SU-DHL-6 (cell line): ENCODE measurements at regions not wholly inside any gene's neighbourhood (a gene's known extent, or its start where the extent isn't known, plus 50 kb on each side); places are given as distances from the start of the nearest gene placed in this dataset.

ENCODE experiments used
- H2AFZ ChIP-seq: fragments of 200-600 bp; sonication (generic); 2 replicates; pipeline ENCODE4 v1.6.1; 2014; ENCODE audit warnings: low read depth, mild to moderate bottlenecking, moderate library complexity, mixed read lengths, antibody characterized with exemption, low read length; ENCODE audit not compliant: severe bottlenecking
- H3F3A ChIP-seq: fragments of 200-600 bp; shearing (Covaris generic); 2 replicates; pipeline ENCODE4 v1.6.0; 2016; ENCODE audit warnings: antibody characterized with exemption, mild to moderate bottlenecking; ENCODE audit not compliant: insufficient read depth
- H3K27ac ChIP-seq: fragments of 200-600 bp; sonication (generic); 2 replicates; pipeline ENCODE4 v1.5.1; 2016; ENCODE audit warnings: low read depth, mild to moderate bottlenecking, low read length, moderate library complexity, mixed read lengths
- H3K27me3 ChIP-seq: fragments of 200-600 bp; sonication (generic), shearing (Covaris generic); 2 replicates; pipeline ENCODE4 v1.6.0; 2014; ENCODE audit warnings: mild to moderate bottlenecking, low read length
- H3K36me3 ChIP-seq: fragments of 200-600 bp; sonication (generic); 2 replicates; pipeline ENCODE4 v1.6.1; 2014; ENCODE audit warnings: mild to moderate bottlenecking, low read length, mixed read lengths
- H3K4me2 ChIP-seq: fragments of 300-600, 200-600 bp; shearing (Covaris generic), sonication (generic); 2 replicates; pipeline ENCODE4 v1.6.0; 2014; ENCODE audit warnings: low read length, low read depth, mild to moderate bottlenecking; ENCODE audit not compliant: poor library complexity, severe bottlenecking
- H3K4me3 ChIP-seq: fragments of 200-600 bp; sonication (generic); 2 replicates; pipeline ENCODE4 v1.5.1; 2014; ENCODE audit warnings: antibody characterized with exemption, low read length, mild to moderate bottlenecking, mixed read lengths; ENCODE audit not compliant: insufficient read depth, poor library complexity, severe bottlenecking
- H3K79me2 ChIP-seq: fragments of 200-600 bp; sonication (generic); 2 replicates; pipeline ENCODE4 v1.6.1; 2014; ENCODE audit warnings: mild to moderate bottlenecking, low read length, moderate library complexity; ENCODE audit not compliant: insufficient read depth
- H3K9ac ChIP-seq: fragments of 200-600 bp; sonication (generic); 2 replicates; pipeline ENCODE4 v1.7.0; 2014; ENCODE audit warnings: mild to moderate bottlenecking, low read length
- H3K9me2 ChIP-seq: fragments of 200-600 bp; sonication (generic); replicated peaks from 2 replicates; pipeline ENCODE4 v1.6.1; 2014; ENCODE audit warnings: low read length; ENCODE audit not compliant: insufficient read depth
- H3K9me3 ChIP-seq: fragments of 200-600 bp; sonication (generic); 2 replicates; pipeline ENCODE4 v1.6.1; 2014; ENCODE audit warnings: low read length, mixed read lengths; ENCODE audit not compliant: insufficient read depth
- H4K20me1 ChIP-seq: fragments of 200-600 bp; sonication (generic); 2 replicates; pipeline ENCODE4 v1.6.1; 2014; ENCODE audit warnings: low read depth, mild to moderate bottlenecking, antibody characterized with exemption, low read length, moderate library complexity, mixed read lengths
- EZH2phosphoT487 ChIP-seq: fragments of 200-600 bp; sonication (generic), shearing (Covaris generic); conservative IDR thresholded peaks from 2 replicates; pipeline ENCODE4 v1.6.1; 2018; ENCODE audit warnings: mild to moderate bottlenecking, antibody characterized with exemption, low read length, moderate library complexity, mixed read lengths
- TF ChIP-seq, protein P1 (sequence below): fragments of 200-600 bp; sonication (generic); IDR thresholded peaks from one replicate; pipeline ENCODE4 v1.5.1; 2017; ENCODE audit warnings: antibody characterized with exemption, mild to moderate bottlenecking, low read length, moderate library complexity; ENCODE audit not compliant: insufficient read depth, poor library complexity, severe bottlenecking

DNA sequence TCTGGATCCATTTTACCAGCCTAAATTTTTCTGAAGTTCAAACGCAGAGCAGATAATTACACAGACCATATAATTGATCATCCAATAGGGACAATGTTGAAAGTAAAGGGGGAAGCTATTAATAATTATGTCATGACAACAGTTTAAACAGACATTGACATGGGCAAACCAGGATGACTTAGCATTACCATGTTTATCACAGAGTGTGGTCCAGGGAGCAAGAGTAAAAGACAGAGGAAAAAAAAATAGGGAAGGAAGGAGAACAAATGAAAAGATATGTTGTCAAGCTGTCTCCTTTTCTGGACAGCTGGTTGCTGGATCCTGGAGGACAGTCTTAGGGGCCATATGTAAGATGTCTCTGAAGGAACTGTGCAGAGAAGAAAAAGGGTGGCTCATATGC, 69.4 kb upstream of the FBXL4 start:
- Histone ChIP-seq H3K9me3 (no peaks in the 10 kb centered on the region), H3K9me2 (no peaks in the 10 kb centered on the region), H3K79me2 (no peaks in the 10 kb centered on the region), H3K36me3 (no peaks in the 10 kb centered on the region), H3K4me3 (no peak overlapping the region), H2AFZ (no peak overlapping the region), H4K20me1 (no peaks in the 10 kb centered on the region), H3F3A (no peaks in the 10 kb centered on the region), H3K27me3 (no peaks in the 10 kb centered on the region), H3K4me2 (no peak overlapping the region), H3K27ac (no peak overlapping the region), H3K9ac (no peak overlapping the region)
- TF ChIP-seq, protein P1, sequence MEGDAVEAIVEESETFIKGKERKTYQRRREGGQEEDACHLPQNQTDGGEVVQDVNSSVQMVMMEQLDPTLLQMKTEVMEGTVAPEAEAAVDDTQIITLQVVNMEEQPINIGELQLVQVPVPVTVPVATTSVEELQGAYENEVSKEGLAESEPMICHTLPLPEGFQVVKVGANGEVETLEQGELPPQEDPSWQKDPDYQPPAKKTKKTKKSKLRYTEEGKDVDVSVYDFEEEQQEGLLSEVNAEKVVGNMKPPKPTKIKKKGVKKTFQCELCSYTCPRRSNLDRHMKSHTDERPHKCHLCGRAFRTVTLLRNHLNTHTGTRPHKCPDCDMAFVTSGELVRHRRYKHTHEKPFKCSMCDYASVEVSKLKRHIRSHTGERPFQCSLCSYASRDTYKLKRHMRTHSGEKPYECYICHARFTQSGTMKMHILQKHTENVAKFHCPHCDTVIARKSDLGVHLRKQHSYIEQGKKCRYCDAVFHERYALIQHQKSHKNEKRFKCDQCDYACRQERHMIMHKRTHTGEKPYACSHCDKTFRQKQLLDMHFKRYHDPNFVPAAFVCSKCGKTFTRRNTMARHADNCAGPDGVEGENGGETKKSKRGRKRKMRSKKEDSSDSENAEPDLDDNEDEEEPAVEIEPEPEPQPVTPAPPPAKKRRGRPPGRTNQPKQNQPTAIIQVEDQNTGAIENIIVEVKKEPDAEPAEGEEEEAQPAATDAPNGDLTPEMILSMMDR, result no peak
- no peak for TF ChIP-seq EZH2phosphoT487

DNA sequence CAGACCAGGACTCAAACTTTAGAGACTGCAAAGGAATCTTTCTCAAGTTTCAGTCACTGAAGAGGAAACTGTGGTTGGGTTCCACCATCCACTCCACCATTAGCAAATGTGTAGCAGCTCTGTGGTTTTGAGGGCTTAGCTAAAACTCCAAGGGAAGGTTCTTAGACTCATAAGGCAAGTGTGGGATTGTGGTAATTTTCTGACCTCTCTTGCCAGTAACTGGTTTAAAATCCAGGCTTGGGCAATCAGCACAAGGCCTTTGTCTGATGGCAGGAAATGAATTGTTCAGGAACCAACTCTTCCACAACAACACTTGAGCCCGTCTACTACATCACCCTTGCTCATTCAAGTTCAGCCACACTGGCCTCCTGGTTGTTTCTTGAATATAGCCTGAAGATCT, 68.6 kb upstream of the FBXL4 start:
- Histone ChIP-seq H3K4me2 (no peak overlapping the region), H3F3A (no peaks in the 10 kb centered on the region), H3K27ac (no peak overlapping the region), H3K27me3 (no peaks in the 10 kb centered on the region), H4K20me1 (no peaks in the 10 kb centered on the region), H3K4me3 (no peak overlapping the region), H3K9me3 (no peaks in the 10 kb centered on the region), H2AFZ (no peak overlapping the region), H3K9me2 (no peaks in the 10 kb centered on the region), H3K9ac (no peak overlapping the region), H3K36me3 (no peaks in the 10 kb centered on the region), H3K79me2 (no peaks in the 10 kb centered on the region)
- TF ChIP-seq, protein P1, result no peak
- TF ChIP-seq EZH2phosphoT487, result no peak

DNA sequence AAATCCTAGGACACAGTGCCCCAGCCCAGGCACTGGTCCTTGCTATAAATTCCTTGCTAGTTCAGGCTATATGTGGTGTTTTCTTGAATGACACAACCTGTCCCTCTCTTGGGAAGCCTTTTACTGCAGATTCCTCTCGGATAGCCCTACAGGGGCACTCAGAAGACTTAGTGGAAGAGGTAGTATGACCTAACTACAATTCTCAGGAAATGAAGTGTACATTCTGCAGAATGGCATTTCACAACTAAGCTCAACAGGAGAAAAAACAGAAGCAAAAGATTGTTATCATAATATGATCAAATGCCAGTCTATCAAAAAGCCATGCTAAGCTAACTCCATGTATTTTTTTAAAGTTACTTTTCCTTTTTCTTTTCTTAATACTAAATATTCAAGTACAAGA, 66.3 kb upstream of the FBXL4 start:
- Histone ChIP-seq H3K27ac (no peak overlapping the region), H3K27me3 (no peaks in the 10 kb centered on the region), H3F3A (no peaks in the 10 kb centered on the region), H3K4me2 (no peak overlapping the region), H3K36me3 (no peaks in the 10 kb centered on the region), H3K9ac (no peak overlapping the region), H4K20me1 (no peaks in the 10 kb centered on the region), H3K9me2 (no peaks in the 10 kb centered on the region), H3K4me3 (no peak overlapping the region), H3K79me2 (no peaks in the 10 kb centered on the region), H2AFZ (no peak overlapping the region), H3K9me3 (no peaks in the 10 kb centered on the region)
- no peak for TF ChIP-seq EZH2phosphoT487
- TF ChIP-seq, protein P1, result no peak

DNA sequence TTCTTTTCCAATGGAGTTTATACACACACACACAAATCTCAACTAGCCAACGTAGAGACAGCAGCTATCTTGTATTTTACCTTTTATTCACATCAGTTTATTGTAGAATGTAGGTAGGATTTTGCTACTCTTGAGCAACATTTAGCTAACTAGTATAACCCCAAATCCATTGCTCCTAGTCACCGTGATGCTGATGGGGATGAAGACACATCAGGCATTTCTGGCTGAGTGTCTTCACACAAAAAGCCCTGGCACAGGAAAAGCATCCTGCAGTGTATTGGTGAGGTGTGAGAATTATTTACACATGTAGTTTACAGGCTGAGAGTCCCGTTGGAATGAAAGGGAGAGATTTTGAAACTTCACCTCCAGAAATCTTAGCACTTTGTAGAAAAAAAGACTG, 65.9 kb upstream of the FBXL4 start:
- Histone ChIP-seq H3K79me2 (no peaks in the 10 kb centered on the region), H3K4me2 (no peak overlapping the region), H3K27me3 (no peaks in the 10 kb centered on the region), H3K36me3 (no peaks in the 10 kb centered on the region), H2AFZ (no peak overlapping the region), H3K27ac (no peak overlapping the region), H3K4me3 (no peak overlapping the region), H3K9me3 (no peaks in the 10 kb centered on the region), H3F3A (no peaks in the 10 kb centered on the region), H3K9ac (no peak overlapping the region), H3K9me2 (no peaks in the 10 kb centered on the region), H4K20me1 (no peaks in the 10 kb centered on the region)
- TF ChIP-seq, protein P1, result no peak
- no peak for TF ChIP-seq EZH2phosphoT487
